GM21447 (cell line): ENCODE measurements at regions not wholly inside any gene's neighbourhood (a gene's known extent, or its start where the extent isn't known, plus 50 kb on each side); places are given as distances from the start of the nearest gene placed in this dataset.

Experiments used
- ATAC-seq: cut with Tn5 transposase; IDR thresholded peaks from one replicate; pipeline ENCODE4 v1.9.1; 2021; ENCODE audit not compliant: unreplicated experiment

DNA sequence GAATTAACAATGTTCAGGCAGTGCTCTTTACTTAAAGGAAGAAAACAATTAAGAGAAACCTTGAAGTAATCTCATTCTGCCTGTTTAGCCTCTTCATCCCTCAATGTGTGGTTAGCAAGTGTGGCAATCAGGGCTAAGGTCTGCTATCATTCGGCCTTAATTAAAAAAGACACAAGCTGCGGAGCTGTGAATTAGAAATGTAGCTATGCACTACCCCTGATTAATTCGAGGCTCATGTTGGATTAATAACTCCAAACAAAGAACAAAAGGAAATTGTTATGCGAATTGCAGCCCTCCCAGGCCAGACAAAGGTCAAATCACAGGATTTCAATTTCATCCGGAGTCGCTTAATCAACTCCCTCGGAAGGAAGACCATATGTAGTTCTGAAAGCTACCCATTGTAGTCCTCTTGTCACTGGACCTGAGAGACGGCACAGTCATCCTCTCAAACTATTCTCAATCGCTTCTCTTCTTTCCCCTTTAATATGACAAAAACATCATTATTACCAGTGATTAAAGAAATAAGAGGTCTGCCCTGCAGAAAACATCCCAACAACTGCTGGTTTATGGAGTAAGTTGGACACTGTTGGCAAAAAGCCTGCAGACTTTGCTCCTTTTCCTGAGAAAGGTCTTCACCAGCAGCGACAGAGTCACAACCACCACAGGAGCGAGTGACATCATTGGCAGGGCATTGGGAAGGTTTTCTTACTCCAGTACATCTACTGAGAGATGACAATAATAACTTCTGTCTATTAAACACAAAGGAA, 71.1 kb upstream of the SOX5 start:
- no peak for ATAC-seq

DNA sequence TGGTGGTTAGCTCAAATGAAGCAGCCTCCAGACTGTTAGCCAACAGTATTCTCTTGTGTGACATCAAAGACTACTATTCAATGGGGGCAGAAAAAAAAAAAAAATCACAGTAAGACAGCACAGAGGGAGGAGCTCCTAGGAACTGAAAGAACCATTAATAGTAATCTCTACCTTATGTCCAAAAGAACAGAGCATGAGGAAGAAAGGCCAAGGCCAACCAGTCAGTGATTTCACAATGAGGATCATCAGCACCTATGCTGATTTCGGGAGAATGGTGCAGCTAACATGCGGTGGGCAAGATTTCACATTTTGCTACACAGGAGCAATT, 66.3 kb upstream of the SOX5 start:
- no peak for ATAC-seq

DNA sequence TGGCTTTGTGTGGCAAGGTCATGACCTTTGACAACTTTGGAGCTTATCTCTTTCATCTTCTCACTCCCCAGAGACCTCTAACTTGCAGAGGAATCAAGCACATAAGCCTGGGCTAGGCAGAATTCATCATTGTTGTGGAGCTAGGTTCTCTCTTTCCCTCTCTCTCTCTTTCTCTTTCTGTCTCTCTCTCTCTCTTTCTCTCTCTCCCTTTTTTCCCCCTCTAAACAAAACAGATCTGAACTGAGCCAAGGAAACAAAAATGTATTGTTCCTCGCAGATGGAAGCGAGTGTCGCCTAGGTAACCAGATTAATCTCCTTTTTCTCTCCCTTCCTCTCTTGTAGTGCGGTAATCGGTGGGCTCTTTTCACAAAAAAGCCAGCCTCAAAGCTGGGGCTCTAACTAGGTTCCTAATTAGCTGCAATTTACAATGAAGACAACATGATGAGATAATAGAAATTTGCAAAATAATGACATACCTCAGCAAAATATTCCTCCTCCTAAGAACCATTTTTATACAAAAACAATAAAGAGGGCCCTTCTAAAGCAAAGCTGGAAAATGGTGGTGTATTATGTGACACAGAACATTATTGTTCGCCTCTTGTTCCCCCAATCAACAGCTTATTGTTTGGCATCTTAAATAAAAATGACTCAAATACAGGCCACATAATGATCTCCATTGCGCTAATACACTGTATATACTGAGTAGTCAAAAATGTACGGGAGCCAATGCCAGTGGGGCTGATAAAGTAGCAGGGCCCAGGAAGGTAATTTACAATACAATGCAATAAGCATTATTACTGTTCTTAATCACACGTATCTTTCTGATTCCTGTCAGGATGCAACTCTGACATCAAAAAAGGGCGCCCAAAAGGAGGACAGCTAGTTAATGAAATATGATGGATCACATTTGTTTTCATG, 65.7 kb upstream of the SOX5 start:
- ATAC-seq = no peak

DNA sequence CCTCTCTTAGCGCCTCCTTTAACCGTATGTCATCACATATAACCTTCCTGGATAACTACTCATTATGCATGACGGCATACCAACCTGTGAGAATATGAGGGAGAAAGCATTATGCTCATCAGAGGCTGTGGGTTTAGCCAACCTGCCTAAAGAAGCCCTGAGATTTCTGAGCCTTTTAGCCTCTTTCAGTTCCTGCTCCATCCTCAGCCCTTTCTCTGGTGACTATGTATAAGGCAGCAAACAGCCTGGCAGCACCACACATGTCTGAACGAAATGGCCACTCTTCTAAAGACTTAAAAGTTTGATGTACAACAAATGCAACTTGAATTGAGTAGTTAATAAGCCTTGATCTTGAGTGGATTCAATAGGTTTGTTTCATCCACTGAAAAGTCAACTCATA, 64.8 kb upstream of the SOX5 start:
- no peak for ATAC-seq

DNA sequence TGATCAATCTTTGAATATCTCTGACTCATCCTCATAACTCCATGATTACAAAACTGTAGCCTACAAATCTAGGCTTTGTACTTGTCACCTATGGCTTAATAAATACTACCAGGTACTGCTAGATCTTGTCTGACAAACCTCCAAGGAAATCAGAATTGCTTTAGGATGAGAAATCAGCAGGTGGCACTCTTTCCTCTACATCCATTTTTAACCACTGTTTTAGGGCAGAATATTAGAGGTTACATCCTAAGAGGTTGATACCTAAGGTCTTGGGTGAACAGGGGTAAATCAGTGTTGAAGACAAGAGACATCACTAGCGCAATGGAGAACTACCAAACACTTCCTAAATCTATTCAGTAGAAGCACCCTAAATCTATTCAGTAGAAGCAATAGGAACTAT, 63.1 kb upstream of the SOX5 start:
- ATAC-seq = no peak

DNA sequence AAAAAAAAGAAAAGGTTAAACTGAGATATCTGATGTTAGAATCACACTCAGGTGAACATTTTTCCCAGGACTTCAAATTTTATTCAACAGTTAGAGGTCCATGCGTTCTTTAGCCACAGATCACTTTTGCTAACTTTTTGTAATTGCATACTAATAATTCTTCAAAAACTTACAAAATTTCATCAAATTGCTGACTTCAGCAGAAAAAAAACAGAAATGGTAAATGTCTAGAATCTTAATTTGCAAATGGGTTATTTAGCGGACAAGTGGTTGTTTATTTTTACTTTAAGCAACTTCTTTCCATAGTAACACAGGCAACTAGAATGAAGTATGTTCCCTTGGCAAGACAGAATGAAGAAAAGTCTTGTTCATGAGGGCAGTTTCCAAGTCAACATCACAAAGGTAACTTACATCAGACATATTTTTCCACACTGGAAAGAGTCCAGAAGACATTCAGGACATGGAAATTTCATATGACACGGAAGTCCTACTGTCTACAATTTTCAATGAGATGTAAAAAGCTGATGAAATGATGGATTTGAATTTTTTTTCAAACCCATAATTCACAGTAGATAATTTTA, 62.5 kb upstream of the SOX5 start:
- no peak for ATAC-seq

DNA sequence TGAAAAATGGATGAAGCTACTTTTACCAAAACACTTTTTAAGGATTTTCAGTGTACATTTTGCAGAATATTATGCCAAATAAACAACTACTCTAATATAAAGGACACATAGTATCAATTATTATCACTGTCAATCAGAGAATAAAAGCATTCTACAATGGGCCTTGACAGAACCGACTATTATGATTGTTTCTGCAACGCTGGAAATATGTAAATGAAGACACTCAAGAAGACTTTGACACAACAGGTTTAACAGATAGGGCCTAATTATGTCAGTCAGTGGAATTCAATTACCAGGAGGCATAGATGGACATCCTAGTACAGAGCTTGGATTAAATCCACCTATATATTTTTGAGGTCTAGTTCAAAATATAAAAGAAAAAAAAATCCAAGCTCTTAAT, 58.7 kb upstream of the SOX5 start:
- ATAC-seq = no peak
